Nephron (organoid): ENCODE measurements at regions not wholly inside any gene's neighbourhood (a gene's known extent, or its start where the extent isn't known, plus 50 kb on each side); places are given as distances from the start of the nearest gene placed in this dataset.

Experiments used
- H3K27ac Mint-ChIP-seq, 3 experiments: 2 replicates each; pipeline ENCODE4 v1.8.0; 2020; ENCODE audit warnings: mixed read lengths in 3 of 3, mild to moderate bottlenecking in 2 of 3, moderate library complexity in 1 of 3
- H3K27me3 Mint-ChIP-seq: 2 replicates; pipeline ENCODE4 v1.8.0; 2021; ENCODE audit warnings: low read depth, mild to moderate bottlenecking, moderate library complexity, mixed read lengths
- H3K36me3 Mint-ChIP-seq: 2 replicates; pipeline ENCODE4 v1.8.0; 2020; ENCODE audit warnings: low read depth, mixed read lengths
- H3K4me1 Mint-ChIP-seq: 2 replicates; pipeline ENCODE4 v1.8.0; 2020; ENCODE audit warnings: mixed read lengths
- H3K4me3 Mint-ChIP-seq, 3 experiments: 2 replicates each; pipeline ENCODE4 v1.8.0; 2020; ENCODE audit warnings: mild to moderate bottlenecking in 3 of 3, mixed read lengths in 3 of 3, moderate library complexity in 2 of 3
- H3K9me3 Mint-ChIP-seq: 2 replicates; pipeline ENCODE4 v1.8.0; 2020; ENCODE audit warnings: mixed read lengths
- TF ChIP-seq, protein P1 (sequence below), 3 experiments: fragments of 200-600 bp; sonication (generic); IDR thresholded peaks; one replicate each; pipeline ENCODE4 v1.5.0; 2021; ENCODE audit warnings: antibody characterized with exemption in 3 of 3; ENCODE audit not compliant: unreplicated experiment in 3 of 3

DNA sequence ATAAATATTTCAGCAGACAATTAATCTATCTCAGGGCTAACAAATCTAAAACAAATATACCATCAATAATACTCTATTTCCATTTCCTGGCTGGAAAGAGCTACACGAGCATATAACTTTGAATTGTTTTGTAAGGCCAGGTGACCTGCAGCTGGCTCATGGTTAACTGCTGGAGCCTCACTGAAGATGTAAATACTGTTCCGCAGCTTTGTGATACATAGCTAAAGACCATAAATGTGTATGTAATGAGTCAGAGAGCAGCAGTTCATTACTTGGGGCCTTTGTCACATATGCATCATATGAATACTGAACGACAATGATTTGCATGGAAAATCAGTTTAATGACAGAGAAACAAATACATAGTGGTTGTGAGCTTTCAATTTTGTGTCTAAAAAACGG, 109.4 kb upstream of the CCN2 start:
- peaks cover under 1% of the 10 kb centered on the region for H3K27me3 Mint-ChIP-seq
- peak overlapping the region; percentile 44 to 65 (median 60) for H3K27ac Mint-ChIP-seq
- TF ChIP-seq, protein P1, sequence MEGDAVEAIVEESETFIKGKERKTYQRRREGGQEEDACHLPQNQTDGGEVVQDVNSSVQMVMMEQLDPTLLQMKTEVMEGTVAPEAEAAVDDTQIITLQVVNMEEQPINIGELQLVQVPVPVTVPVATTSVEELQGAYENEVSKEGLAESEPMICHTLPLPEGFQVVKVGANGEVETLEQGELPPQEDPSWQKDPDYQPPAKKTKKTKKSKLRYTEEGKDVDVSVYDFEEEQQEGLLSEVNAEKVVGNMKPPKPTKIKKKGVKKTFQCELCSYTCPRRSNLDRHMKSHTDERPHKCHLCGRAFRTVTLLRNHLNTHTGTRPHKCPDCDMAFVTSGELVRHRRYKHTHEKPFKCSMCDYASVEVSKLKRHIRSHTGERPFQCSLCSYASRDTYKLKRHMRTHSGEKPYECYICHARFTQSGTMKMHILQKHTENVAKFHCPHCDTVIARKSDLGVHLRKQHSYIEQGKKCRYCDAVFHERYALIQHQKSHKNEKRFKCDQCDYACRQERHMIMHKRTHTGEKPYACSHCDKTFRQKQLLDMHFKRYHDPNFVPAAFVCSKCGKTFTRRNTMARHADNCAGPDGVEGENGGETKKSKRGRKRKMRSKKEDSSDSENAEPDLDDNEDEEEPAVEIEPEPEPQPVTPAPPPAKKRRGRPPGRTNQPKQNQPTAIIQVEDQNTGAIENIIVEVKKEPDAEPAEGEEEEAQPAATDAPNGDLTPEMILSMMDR (IDR thresholded peaks at IDR 0.05; ENCODE audit: unreplicated experiment in 3 of 3) = no peak
- peaks cover 11% of the 10 kb centered on the region for H3K9me3 Mint-ChIP-seq
- H3K4me1 Mint-ChIP-seq = peaks cover 51% of the 10 kb centered on the region
- H3K4me3 Mint-ChIP-seq = no peak overlapping the region
- no peaks in the 10 kb centered on the region for H3K36me3 Mint-ChIP-seq

DNA sequence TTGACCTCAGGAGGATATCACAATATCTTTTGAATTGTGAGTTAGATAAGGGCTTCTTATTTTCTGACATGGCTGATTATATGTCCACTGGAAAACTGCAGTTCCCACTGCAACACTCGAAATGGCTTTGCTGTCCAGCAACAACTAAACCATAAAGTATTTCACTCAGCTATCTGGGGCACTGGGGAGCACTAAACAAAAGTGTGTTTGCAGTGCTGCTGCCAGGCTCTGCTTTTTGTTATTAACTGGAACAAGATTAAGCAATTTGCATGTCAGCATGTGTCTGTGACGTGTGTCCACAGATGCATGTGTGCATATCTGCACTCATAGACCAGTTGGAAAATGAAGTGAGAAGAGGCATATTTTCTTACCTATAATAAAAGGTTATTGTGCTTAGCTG, 107.8 kb upstream of the CCN2 start:
- peak overlapping the region in 1 of 3 experiments; percentile 65 for H3K27ac Mint-ChIP-seq
- H3K9me3 Mint-ChIP-seq = peaks cover 11% of the 10 kb centered on the region
- H3K4me1 Mint-ChIP-seq = peaks cover 51% of the 10 kb centered on the region
- H3K27me3 Mint-ChIP-seq = no peaks in the 10 kb centered on the region
- TF ChIP-seq, protein P1 (IDR thresholded peaks at IDR 0.05; ENCODE audit: unreplicated experiment in 3 of 3) = no peak
- H3K4me3 Mint-ChIP-seq = no peak overlapping the region
- no peaks in the 10 kb centered on the region for H3K36me3 Mint-ChIP-seq

DNA sequence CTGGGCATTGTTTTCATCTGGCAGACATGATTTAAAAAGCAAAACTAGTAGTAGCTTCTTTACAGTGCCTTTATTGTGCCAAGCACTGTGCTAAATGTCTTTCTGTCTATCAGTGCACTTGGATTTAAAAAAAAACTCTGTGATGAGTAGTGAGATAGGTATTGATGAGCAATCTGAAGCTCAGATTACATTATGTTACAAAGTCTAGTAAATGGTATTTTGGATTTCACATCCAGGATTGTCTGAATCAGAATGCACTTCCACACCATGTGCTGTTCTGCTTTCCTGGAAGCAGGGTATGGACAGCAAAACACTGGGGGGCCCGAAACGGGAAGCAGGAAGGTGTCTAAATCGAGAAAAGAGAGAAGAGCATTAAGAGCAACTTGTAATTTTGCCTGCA, 103.4 kb upstream of the CCN2 start:
- H3K4me1 Mint-ChIP-seq = peaks cover 22% of the 10 kb centered on the region
- peaks cover 14% of the 10 kb centered on the region for H3K9me3 Mint-ChIP-seq
- H3K27ac Mint-ChIP-seq = peak overlapping the region in 1 of 3 experiments; percentile 5
- H3K27me3 Mint-ChIP-seq = no peaks in the 10 kb centered on the region
- no peak overlapping the region for H3K4me3 Mint-ChIP-seq
- H3K36me3 Mint-ChIP-seq = no peaks in the 10 kb centered on the region
- TF ChIP-seq, protein P1 (IDR thresholded peaks at IDR 0.05; ENCODE audit: unreplicated experiment in 3 of 3) = no peak

DNA sequence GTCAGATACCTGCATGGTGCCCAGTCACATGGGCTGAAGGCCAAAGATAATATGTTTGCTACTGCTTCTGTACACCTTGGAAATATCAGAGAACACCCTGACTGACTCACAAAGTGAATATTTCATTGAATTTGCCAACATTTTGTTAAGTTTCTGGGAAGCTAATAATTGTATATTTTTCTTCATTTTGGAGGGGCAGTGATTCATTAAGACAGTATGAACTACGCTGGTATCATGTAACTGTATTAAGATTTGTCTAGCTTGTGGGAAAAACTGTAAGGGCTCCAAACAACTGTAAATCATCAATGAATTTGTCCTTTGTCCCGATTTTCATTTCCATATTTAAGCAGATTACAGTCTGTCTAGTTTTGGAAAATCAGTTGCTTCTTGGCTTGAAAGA, 102.3 kb upstream of the CCN2 start:
- TF ChIP-seq, protein P1 (IDR thresholded peaks at IDR 0.05; ENCODE audit: unreplicated experiment in 3 of 3) = no peak
- Mint-ChIP-seq H3K9me3 (peaks cover 16% of the 10 kb centered on the region), H3K4me1 (peaks cover 14% of the 10 kb centered on the region), H3K27ac (peak overlapping the region in 2 of 3 experiments; percentile 12 to 28), H3K36me3 (no peaks in the 10 kb centered on the region), H3K4me3 (no peak overlapping the region), H3K27me3 (no peaks in the 10 kb centered on the region)

DNA sequence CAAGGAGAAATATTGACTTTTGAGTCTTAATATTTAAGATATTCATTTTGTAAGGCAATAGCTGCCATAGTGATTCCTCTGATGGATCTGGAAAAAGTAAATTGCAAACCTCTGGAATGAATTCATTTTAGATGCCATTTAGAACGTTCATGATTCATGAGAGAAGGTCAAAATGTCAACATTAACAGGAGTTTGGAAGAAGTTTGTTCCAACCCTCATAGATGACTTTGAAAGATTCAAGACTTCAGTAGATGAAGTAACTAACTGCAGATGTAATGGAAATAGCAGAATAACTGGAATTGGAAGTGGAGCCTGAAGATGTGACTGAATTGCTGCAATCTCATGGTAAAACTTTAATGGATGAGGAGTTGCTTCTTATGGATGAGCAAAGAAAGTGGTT, 100.9 kb upstream of the CCN2 start:
- Mint-ChIP-seq H3K36me3 (no peaks in the 10 kb centered on the region), H3K4me3 (no peak overlapping the region), H3K27ac (no peak overlapping the region), H3K27me3 (no peaks in the 10 kb centered on the region), H3K9me3 (peaks cover 14% of the 10 kb centered on the region), H3K4me1 (peaks cover 5% of the 10 kb centered on the region)
- TF ChIP-seq, protein P1 (IDR thresholded peaks at IDR 0.05; ENCODE audit: unreplicated experiment in 3 of 3) = no peak

DNA sequence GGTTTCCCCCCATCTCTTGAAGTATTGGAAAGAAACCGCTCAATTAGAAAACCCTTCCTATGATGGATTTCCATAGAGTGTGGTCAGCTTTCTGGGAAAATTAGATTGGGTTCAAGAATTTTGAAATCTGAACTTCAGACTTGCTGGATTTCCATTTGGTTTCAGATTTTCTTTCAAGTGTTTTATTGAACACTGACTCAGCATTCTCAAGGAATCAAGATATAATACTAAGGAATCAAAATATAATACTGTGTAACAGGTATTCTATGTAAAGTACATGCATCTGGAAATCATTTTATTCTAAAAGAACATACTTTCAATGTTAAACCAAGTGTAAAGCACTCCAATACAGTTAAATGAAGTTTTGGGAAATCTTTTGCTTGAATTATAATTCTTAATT, 94.7 kb upstream of the CCN2 start:
- H3K9me3 Mint-ChIP-seq = peaks cover 6% of the 10 kb centered on the region
- H3K27ac Mint-ChIP-seq = peak overlapping the region in 1 of 3 experiments; percentile 3
- no peaks in the 10 kb centered on the region for H3K36me3 Mint-ChIP-seq
- no peaks in the 10 kb centered on the region for H3K27me3 Mint-ChIP-seq
- H3K4me1 Mint-ChIP-seq = peaks cover 11% of the 10 kb centered on the region
- TF ChIP-seq, protein P1 (IDR thresholded peaks at IDR 0.05; ENCODE audit: unreplicated experiment in 3 of 3) = no peak
- no peak overlapping the region for H3K4me3 Mint-ChIP-seq
